ENCODE measurements at regions not wholly inside any gene's neighbourhood (a gene's known extent, or its start where the extent isn't known, plus 50 kb on each side); places are given as distances from the start of the nearest gene placed in this dataset.

- ATAC-seq = no peak
- in situ Hi-C loops (cut with MboI) (no loop called here), intact Hi-C loops (cut with micrococcal nuclease) (no loop called here)
- no peaks in the 10 kb centered on the region for H3K79me2 ChIP-seq (ENCODE audit: control insufficient read depth, insufficient read depth, low read length)
- H3K9me1 ChIP-seq (ENCODE audit: control insufficient read depth, insufficient read depth, low read length) = no peaks in the 10 kb centered on the region
- H2AFZ ChIP-seq (ENCODE audit: low read depth, low read length) = no peak overlapping the region
- no peak overlapping the region for H3K9ac ChIP-seq (ENCODE audit: insufficient read depth in 1 of 2, low read depth in 2 of 2, low read length in 2 of 2)
- no peaks in the 10 kb centered on the region for H4K20me1 ChIP-seq (replicated peaks; ENCODE audit: control insufficient read depth, insufficient read depth, low read length)
- H3K4me2 ChIP-seq (ENCODE audit: insufficient read depth, low read length) = no peak overlapping the region
- ChIA-PET POLR2A (no interaction called here), CTCF (ENCODE audit: low intra/inter-chr PET ratio) (no interaction called here)
- H3K36me3 ChIP-seq (ENCODE audit: control insufficient read depth, insufficient read depth, low read length) = no peaks in the 10 kb centered on the region
- no peak for DNase-seq (ENCODE audit: extremely low read depth in 1 of 4, low spot score in 3 of 4)
- no peaks in the 10 kb centered on the region for H3K4me1 ChIP-seq (replicated peaks in 1 of 2; ENCODE audit: control insufficient read depth in 2 of 2, insufficient read depth in 2 of 2, low read length in 2 of 2)
- TF ChIP-seq EGR1 (conservative IDR thresholded peaks at IDR 0.05) (peak; percentile 58), CREB1 (IDR thresholded peaks at IDR 0.05) (no peak), CREB1 (CRISPR knock-in tag; IDR thresholded peaks at IDR 0.05) (no peak)
- H3K27me3 ChIP-seq (ENCODE audit: control insufficient read depth in 2 of 2, insufficient read depth in 2 of 2, low read length in 2 of 2) = peaks cover 0 to 6% of the 10 kb centered on the region in 2 experiments; a peak in 3 of 5 replicates
- no peak overlapping the region for H3K27ac ChIP-seq (ENCODE audit: extremely low read depth, low read depth, low read length)
- no peak for FAIRE-seq
- H3K9me3 ChIP-seq (replicated peaks; ENCODE audit: control insufficient read depth, insufficient read depth, low read depth, low read length) = no peaks in the 10 kb centered on the region
- 0% methylated on average over 5 of the region's 8 CpGs for WGBS (ENCODE audit: insufficient coverage, low coverage, missing lambda C conversion rate)
- no TSS peak for BruUV-seq (replicated peaks)
- H3K4me3 ChIP-seq = no peak overlapping the region
These were observed 212.3 kb upstream of the FOXN3 start for GRCh38 chr14:89629383-89629782.

DNA sequence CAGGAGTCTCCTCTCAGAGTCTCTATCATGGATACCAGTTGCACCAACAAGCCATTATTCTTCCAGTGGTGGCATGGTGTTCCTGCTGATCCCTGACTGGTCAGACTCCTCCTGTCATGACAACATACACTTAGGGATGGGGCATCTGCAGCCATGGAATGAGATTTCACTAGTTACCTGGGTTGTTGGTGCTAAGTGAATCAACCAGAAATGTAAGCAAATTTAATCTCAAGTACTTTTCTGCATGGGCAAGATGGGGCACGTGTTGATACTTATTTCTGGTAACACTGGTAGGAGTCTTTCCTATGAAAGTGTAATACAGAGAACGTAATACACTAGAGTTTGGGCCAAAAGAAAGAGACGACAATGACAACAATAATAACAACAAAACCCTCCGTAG lies 211.5 kb upstream of the FOXN3 start:
- Histone ChIP-seq H4K20me1 (replicated peaks; ENCODE audit: control insufficient read depth, insufficient read depth, low read length) (no peaks in the 10 kb centered on the region), H3K79me2 (ENCODE audit: control insufficient read depth, insufficient read depth, low read length) (no peaks in the 10 kb centered on the region), H3K4me3 (no peak overlapping the region), H3K9me1 (ENCODE audit: control insufficient read depth, insufficient read depth, low read length) (no peaks in the 10 kb centered on the region), H3K27me3 (ENCODE audit: control insufficient read depth in 2 of 2, insufficient read depth in 2 of 2, low read length in 2 of 2) (peaks cover 0 to 6% of the 10 kb centered on the region in 2 experiments; a peak in 3 of 5 replicates), H3K4me1 (replicated peaks in 1 of 2; ENCODE audit: control insufficient read depth in 2 of 2, insufficient read depth in 2 of 2, low read length in 2 of 2) (no peaks in the 10 kb centered on the region), H3K4me2 (ENCODE audit: insufficient read depth, low read length) (no peak overlapping the region), H3K36me3 (ENCODE audit: control insufficient read depth, insufficient read depth, low read length) (no peaks in the 10 kb centered on the region), H3K27ac (ENCODE audit: extremely low read depth, low read depth, low read length) (no peak overlapping the region), H2AFZ (ENCODE audit: low read depth, low read length) (no peak overlapping the region), H3K9ac (ENCODE audit: insufficient read depth in 1 of 2, low read depth in 2 of 2, low read length in 2 of 2) (no peak overlapping the region), H3K9me3 (replicated peaks; ENCODE audit: control insufficient read depth, insufficient read depth, low read depth, low read length) (no peaks in the 10 kb centered on the region)
- FAIRE-seq (no peak), DNase-seq (ENCODE audit: extremely low read depth in 1 of 4, low spot score in 3 of 4) (no peak), ATAC-seq (no peak)
- POLR2A ChIA-PET = no interaction called here
- 0% methylated on average over 3 of the region's 4 CpGs for WGBS (ENCODE audit: insufficient coverage, low coverage, missing lambda C conversion rate)
- intact Hi-C loops (cut with micrococcal nuclease) (no loop called here), in situ Hi-C loops (cut with MboI) (no loop called here)
- BruUV-seq (replicated peaks) = no TSS peak
- TF ChIP-seq AFF4 (CRISPR knock-in tag; IDR thresholded peaks at IDR 0.05) = no peak
- no peak for TF ChIP-seq HNRNPL (IDR thresholded peaks at IDR 0.05; ENCODE audit: low read depth, low read length)
- TF ChIP-seq MYNN (IDR thresholded peaks at IDR 0.05) = no peak
- no peak for TF ChIP-seq MYNN (CRISPR knock-in tag; IDR thresholded peaks at IDR 0.05)
- CTCF ChIA-PET (ENCODE audit: low intra/inter-chr PET ratio) = no interaction called here
